K562 (cell line): ENCODE measurements at regions not wholly inside any gene's neighbourhood (a gene's known extent, or its start where the extent isn't known, plus 50 kb on each side); places are given as distances from the start of the nearest gene placed in this dataset.

Source experiments
- ATAC-seq: fragments of 200-7000 bp; cut with Tn5 transposase; 3 replicates; pipeline ENCODE4 v1.9.1; 2020; ENCODE audit warnings: moderate library complexity
- BruUV-seq: library from RNA; stranded (reverse); fragments of 400-500 nt; replicated peaks from 2 replicates; lab custom pipeline; 2021; lab: Mats Ljungman, UMichigan
- CTCF ChIA-PET: fragments of 300-600 bp; formaldehyde crosslinking; extraction: SDS; loops from one replicate; lab custom pipeline; 2021; ENCODE audit warnings: low intra/inter-chr PET ratio; lab: Yijun Ruan, JAX
- POLR2A ChIA-PET: fragments of 300-600, 350-650 bp; sonication (Branson Sonifier 250); formaldehyde crosslinking; extraction: SDS; loops from one replicate; lab custom pipeline; 2021; ENCODE audit warnings: antibody characterized with exemption, inconsistent platforms; lab: Yijun Ruan, JAX
- DNase-seq, 4 experiments: peaks; one replicate each; pipeline versions ENCODE4 v3.0.0 to v3.0.0-alpha.2; 2011 to 2018; ENCODE audit warnings: low spot score in 3 of 4, mixed read lengths in 3 of 4; ENCODE audit errors: extremely low read depth in 1 of 4
- FAIRE-seq: peaks from 2 replicates; lab custom pipeline; 2011; peaks lifted over from hg19 to GRCh38; lab: Jason Lieb, UNC
- H2AFZ ChIP-seq: 2 replicates; pipeline ENCODE4 v1.6.0; 2011; ENCODE audit warnings: low read depth, low read length, control low read depth, inconsistent platforms
- H3K27ac ChIP-seq: fragments of 200-600 bp; 3 replicates; pipeline ENCODE4 v1.8.0; 2011; ENCODE audit warnings: low read depth, mild to moderate bottlenecking, control low read depth, inconsistent platforms, low read length, moderate library complexity, mixed read lengths; ENCODE audit errors: extremely low read depth
- H3K27me3 ChIP-seq, 2 experiments: fragments of 300-600 bp in 1 of 2; 2 replicates in 1 of 2; 3 replicates in 1 of 2; pipeline versions ENCODE4 v1.6.0 to v1.8.0; 2011; ENCODE audit warnings: inconsistent platforms in 2 of 2, low read length in 2 of 2, mild to moderate bottlenecking in 1 of 2, mixed read lengths in 1 of 2, moderate library complexity in 1 of 2; ENCODE audit not compliant: control insufficient read depth in 2 of 2, insufficient read depth in 2 of 2
- H3K36me3 ChIP-seq: fragments of 300-600 bp; 3 replicates; pipeline ENCODE4 v1.8.0; 2011; ENCODE audit warnings: mild to moderate bottlenecking, low read length, inconsistent platforms; ENCODE audit not compliant: control insufficient read depth, insufficient read depth
- H3K4me1 ChIP-seq, 2 experiments: fragments of 200-600 bp in 1 of 2; replicated peaks in 1 of 2; 2 replicates in 1 of 2; 3 replicates in 1 of 2; pipeline versions ENCODE4 v1.5.1 to v1.8.0; 2011; ENCODE audit warnings: inconsistent platforms in 2 of 2, low read length in 2 of 2, mild to moderate bottlenecking in 1 of 2, mixed read lengths in 1 of 2, moderate library complexity in 1 of 2; ENCODE audit not compliant: control insufficient read depth in 2 of 2, insufficient read depth in 2 of 2
- H3K4me2 ChIP-seq: 2 replicates; pipeline ENCODE4 v1.6.1; 2011; ENCODE audit warnings: low read length, control low read depth, inconsistent platforms, mixed read lengths; ENCODE audit not compliant: insufficient read depth
- H3K4me3 ChIP-seq: fragments of 200-600 bp; sonication (generic), shearing (Covaris generic); 2 replicates; pipeline ENCODE4 v1.5.1; 2016; ENCODE audit warnings: control low read depth, inconsistent platforms
- H3K79me2 ChIP-seq: fragments of 200-600 bp; 3 replicates; pipeline ENCODE4 v1.8.0; 2011; ENCODE audit warnings: low read length, inconsistent platforms; ENCODE audit not compliant: control insufficient read depth, insufficient read depth
- H3K9ac ChIP-seq, 2 experiments: 2 replicates each; pipeline versions ENCODE4 v1.6.0 to v1.6.1; 2011; ENCODE audit warnings: low read depth in 2 of 2, low read length in 2 of 2, control low read depth in 1 of 2, inconsistent platforms in 1 of 2, mild to moderate bottlenecking in 1 of 2, mixed read lengths in 1 of 2; ENCODE audit not compliant: insufficient read depth in 1 of 2
- H3K9me1 ChIP-seq: one replicate; pipeline ENCODE4 v1.6.0; 2011; ENCODE audit warnings: inconsistent platforms, mild to moderate bottlenecking, low read length, moderate library complexity; ENCODE audit not compliant: control insufficient read depth, insufficient read depth
- H3K9me3 ChIP-seq: replicated peaks from 2 replicates; pipeline ENCODE4 v1.5.1; 2011; ENCODE audit warnings: low read depth, low read length, inconsistent platforms; ENCODE audit not compliant: control insufficient read depth, insufficient read depth
- H4K20me1 ChIP-seq: replicated peaks from 2 replicates; pipeline ENCODE4 v1.6.1; 2011; ENCODE audit warnings: low read length, inconsistent platforms, mixed read lengths; ENCODE audit not compliant: control insufficient read depth, insufficient read depth
- DACH1 ChIP-seq: fragments of 450-650 bp; IDR thresholded peaks from 2 replicates; pipeline ENCODE4 v1.6.1; 2018; ENCODE audit not compliant: partially characterized antibody
- FOXK2 ChIP-seq, 2 experiments: fragments of 450-650 bp; IDR thresholded peaks in 1 of 2; conservative IDR thresholded peaks in 1 of 2; 2 replicates each; pipeline ENCODE4 v1.6.1; 2016; ENCODE audit warnings: low read depth in 2 of 2, mild to moderate bottlenecking in 1 of 2
- KHSRP ChIP-seq: fragments of 450-650 bp; IDR thresholded peaks from 2 replicates; pipeline ENCODE4 v1.6.1; 2017
- MYNN ChIP-seq, 2 experiments: sonication (generic); formaldehyde crosslinking in 1 of 2; IDR thresholded peaks; 2 replicates each; pipeline versions ENCODE4 v1.5.0 to v1.6.1; 2016 to 2020; ENCODE audit warnings: antibody characterized with exemption in 1 of 2, missing genetic modification reagents in 1 of 2
- POLR2AphosphoS5 ChIP-seq: IDR thresholded peaks from 2 replicates; pipeline ENCODE4 v1.6.1; 2011; ENCODE audit warnings: mild to moderate bottlenecking, low read depth, low read length, moderate library complexity; ENCODE audit not compliant: control insufficient read depth, insufficient read depth
- RBM25 ChIP-seq: fragments of 200-400 bp; formaldehyde crosslinking; IDR thresholded peaks from 2 replicates; pipeline ENCODE4 v1.6.1; 2018; ENCODE audit warnings: low read length, low read depth, moderate library complexity; ENCODE audit not compliant: severe bottlenecking
- TAF9B ChIP-seq: fragments of 450-650 bp; IDR thresholded peaks from 2 replicates; pipeline ENCODE4 v1.6.1; 2018; ENCODE audit warnings: mild to moderate bottlenecking; ENCODE audit not compliant: partially characterized antibody
- TCF3 ChIP-seq: sonication (generic); formaldehyde crosslinking; IDR thresholded peaks from 2 replicates; pipeline ENCODE4 v1.4.0; 2020; ENCODE audit warnings: mild to moderate bottlenecking, missing genetic modification reagents
- ZNF143 ChIP-seq: sonication (generic); formaldehyde crosslinking; IDR thresholded peaks from 2 replicates; pipeline ENCODE4 v1.9.0; 2022; ENCODE audit warnings: mild to moderate bottlenecking, missing genetic modification reagents
- ZNF316 ChIP-seq: fragments of 450-650 bp; IDR thresholded peaks from 2 replicates; pipeline ENCODE4 v1.6.1; 2016
- WGBS: fragments of 100-300 bp; shearing (Covaris generic); methylation state at CpG from one replicate; pipeline ENCODE4 v1.1.6; 2016; ENCODE audit warnings: low coverage, mixed read lengths; ENCODE audit not compliant: insufficient coverage; ENCODE audit errors: missing lambda C conversion rate; 5-methylcytosine and 5-hydroxymethylcytosine counted together
- in situ Hi-C: fragments of 300-500 bp; cut with MboI; formaldehyde crosslinking; loops from 4 replicates; pipeline ENCODE4 v1.15.0; 2018; ENCODE audit warnings: inconsistent platforms, mixed read lengths
- intact Hi-C: fragments of 100-400 bp; cut with micrococcal nuclease; formaldehyde crosslinking; loops from 2 replicates; pipeline ENCODE4 v1.14.2; 2022

DNA sequence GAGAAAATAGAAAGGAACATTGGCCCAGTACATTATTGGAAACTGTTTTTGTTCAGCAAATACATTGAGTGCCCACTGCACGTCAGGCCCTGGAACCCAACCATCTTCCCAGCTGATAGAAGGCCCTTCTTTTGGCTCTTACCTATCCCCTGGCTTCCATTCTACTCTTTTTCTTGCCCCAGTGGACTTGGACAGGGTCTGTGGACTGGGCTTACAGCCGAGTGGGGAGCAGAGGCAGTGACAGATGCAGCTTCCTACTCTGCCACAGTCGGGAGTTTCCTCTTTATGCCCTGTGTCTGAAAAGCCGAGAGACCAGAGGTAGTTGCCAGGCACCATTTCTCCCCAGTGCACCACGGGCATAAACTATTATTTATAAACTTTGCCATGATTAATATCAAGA, 70.4 kb downstream of the ARHGAP35 start:
- H3K4me3 ChIP-seq = no peak overlapping the region
- H3K9ac ChIP-seq = peak overlapping the region in 1 of 2 experiments; percentile 2; a peak in 1 of 4 replicates
- H3K36me3 ChIP-seq = peaks cover 1% of the 10 kb centered on the region; the same call in 1 of the 3 replicates
- no peak for DNase-seq
- no peak for FAIRE-seq
- ATAC-seq = no peak
- H3K4me1 ChIP-seq = peaks cover 0 to 7% of the 10 kb centered on the region in 2 experiments; a peak in 2 of 5 replicates
- no peaks in the 10 kb centered on the region for H3K9me1 ChIP-seq
- POLR2A ChIA-PET = interaction anchor here (1.6 to 2.0 kb wide), 2 partner anchors 7 to 12 kb away, joined by 4 to 5 read pairs; no protein-coding TSS in a partner anchor
- no peak overlapping the region for H2AFZ ChIP-seq
- no peak overlapping the region for H3K27ac ChIP-seq
- no peaks in the 10 kb centered on the region for H3K9me3 ChIP-seq
- no peaks in the 10 kb centered on the region for H3K27me3 ChIP-seq
- intact Hi-C loops (no loop called here), in situ Hi-C loops (no loop called here)
- 74% methylated on average over 5 of the region's 5 CpGs for WGBS
- BruUV-seq = no TSS peak
- H3K79me2 ChIP-seq = peaks cover 64% of the 10 kb centered on the region
- H4K20me1 ChIP-seq = no peaks in the 10 kb centered on the region; the same call in 1 of the 2 replicates
- H3K4me2 ChIP-seq = no peak overlapping the region
- CTCF ChIA-PET = no interaction called here
- TF ChIP-seq POLR2AphosphoS5 (no peak), FOXK2 (conservative IDR thresholded peaks at IDR 0.05 in 1 of 2, IDR thresholded peaks at IDR 0.05 in 1 of 2; ENCODE audit: low read depth in 2 of 2) (no peak), ZNF316 (no peak), ZNF143 (CRISPR knock-in tag) (no peak), TAF9B (no peak), MYNN (IDR thresholded peaks at IDR 0.05) (no peak), MYNN (CRISPR knock-in tag; IDR thresholded peaks at IDR 0.05) (no peak), DACH1 (no peak), TCF3 (CRISPR knock-in tag) (no peak), KHSRP (no peak), RBM25 (no peak)
